ENCODE measurements at regions not wholly inside any gene's neighbourhood (a gene's known extent, or its start where the extent isn't known, plus 50 kb on each side); places are given as distances from the start of the nearest gene placed in this dataset.

GRCh38 chr2:149825473-149825872, 237.9 kb upstream of the MMADHC start:
- Histone ChIP-seq H3K27me3 (ENCODE audit: control insufficient read depth, insufficient read depth, low read length) (no peaks in the 10 kb centered on the region), H3K36me3 (ENCODE audit: control insufficient read depth, insufficient read depth, low read length) (no peaks in the 10 kb centered on the region), H3K9me3 (ENCODE audit: control insufficient read depth in 2 of 2, low read length in 2 of 2) (no peaks in the 10 kb centered on the region), H3K4me1 (ENCODE audit: control insufficient read depth, insufficient read depth, low read length, poor library complexity, severe bottlenecking) (no peaks in the 10 kb centered on the region), H3K27ac (ENCODE audit: insufficient read depth, low read length, poor library complexity, severe bottlenecking) (no peak overlapping the region), H3K4me3 (ENCODE audit: low read depth, low read length) (no peak overlapping the region)
- ATAC-seq (ENCODE audit: low read depth in 2 of 2), result no peak
- no peak for DNase-seq
- Mint-ChIP-seq H3K27me3 (no peaks in the 10 kb centered on the region), H3K4me3 (no peak overlapping the region), H3K36me3 (no peaks in the 10 kb centered on the region), H3K9me3 (peaks cover 0 to 6% (median 3%) of the 10 kb centered on the region in 7 donors), H3K4me1 (no peaks in the 10 kb centered on the region), H3K27ac (no peak overlapping the region)

- no peak for DNase-seq
- H3K36me3 Mint-ChIP-seq, result no peaks in the 10 kb centered on the region
- H3K4me1 ChIP-seq (ENCODE audit: control insufficient read depth, insufficient read depth, low read length, poor library complexity, severe bottlenecking), result no peaks in the 10 kb centered on the region
- no peak overlapping the region for H3K27ac Mint-ChIP-seq
- H3K4me3 ChIP-seq (ENCODE audit: low read depth, low read length), result no peak overlapping the region
- no peak overlapping the region for H3K27ac ChIP-seq (ENCODE audit: insufficient read depth, low read length, poor library complexity, severe bottlenecking)
- H3K27me3 ChIP-seq (ENCODE audit: control insufficient read depth, insufficient read depth, low read length), result no peaks in the 10 kb centered on the region
- ATAC-seq (ENCODE audit: low read depth in 2 of 2), result no peak
- no peaks in the 10 kb centered on the region for H3K9me3 ChIP-seq (ENCODE audit: control insufficient read depth in 2 of 2, low read length in 2 of 2)
- no peaks in the 10 kb centered on the region for H3K36me3 ChIP-seq (ENCODE audit: control insufficient read depth, insufficient read depth, low read length)
- H3K9me3 Mint-ChIP-seq, result peaks cover 0 to 4% (median 2%) of the 10 kb centered on the region in 7 donors
- H3K4me3 Mint-ChIP-seq, result no peak overlapping the region
- H3K4me1 Mint-ChIP-seq, result no peaks in the 10 kb centered on the region
- H3K27me3 Mint-ChIP-seq, result no peaks in the 10 kb centered on the region
Observed at GRCh38 chr2:149824136-149824535, 236.6 kb upstream of the MMADHC start.

GRCh38 chr2:149819356-149819957, 231.9 kb upstream of the MMADHC start:
- Histone ChIP-seq H3K36me3 (ENCODE audit: control insufficient read depth, insufficient read depth, low read length) (no peaks in the 10 kb centered on the region), H3K4me3 (ENCODE audit: low read depth, low read length) (no peak overlapping the region), H3K9me3 (ENCODE audit: control insufficient read depth in 2 of 2, low read length in 2 of 2) (no peaks in the 10 kb centered on the region), H3K27ac (ENCODE audit: insufficient read depth, low read length, poor library complexity, severe bottlenecking) (no peak overlapping the region), H3K27me3 (ENCODE audit: control insufficient read depth, insufficient read depth, low read length) (no peaks in the 10 kb centered on the region), H3K4me1 (ENCODE audit: control insufficient read depth, insufficient read depth, low read length, poor library complexity, severe bottlenecking) (no peaks in the 10 kb centered on the region)
- Mint-ChIP-seq H3K4me3 (no peak overlapping the region), H3K9me3 (peaks cover 0 to 3% (median 0%) of the 10 kb centered on the region in 7 donors), H3K4me1 (no peaks in the 10 kb centered on the region), H3K27ac (no peak overlapping the region), H3K36me3 (no peaks in the 10 kb centered on the region), H3K27me3 (no peaks in the 10 kb centered on the region)
- no peak for ATAC-seq (ENCODE audit: low read depth in 2 of 2)
- DNase-seq, result no peak

GRCh38 chr2:149816756-149817551, 229.4 kb upstream of the MMADHC start:
- Histone ChIP-seq H3K27ac (ENCODE audit: insufficient read depth, low read length, poor library complexity, severe bottlenecking) (no peak overlapping the region), H3K27me3 (ENCODE audit: control insufficient read depth, insufficient read depth, low read length) (no peaks in the 10 kb centered on the region), H3K4me3 (ENCODE audit: low read depth, low read length) (no peak overlapping the region), H3K36me3 (ENCODE audit: control insufficient read depth, insufficient read depth, low read length) (no peaks in the 10 kb centered on the region), H3K4me1 (ENCODE audit: control insufficient read depth, insufficient read depth, low read length, poor library complexity, severe bottlenecking) (no peaks in the 10 kb centered on the region), H3K9me3 (ENCODE audit: control insufficient read depth in 2 of 2, low read length in 2 of 2) (no peaks in the 10 kb centered on the region)
- DNase-seq (no peak), ATAC-seq (ENCODE audit: low read depth in 2 of 2) (no peak)
- H3K9me3 Mint-ChIP-seq, result peaks cover 0 to 3% (median under 1%) of the 10 kb centered on the region in 7 donors
- no peak overlapping the region for H3K4me3 Mint-ChIP-seq
- no peaks in the 10 kb centered on the region for H3K4me1 Mint-ChIP-seq
- H3K27ac Mint-ChIP-seq, result no peak overlapping the region
- no peaks in the 10 kb centered on the region for H3K27me3 Mint-ChIP-seq
- H3K36me3 Mint-ChIP-seq, result no peaks in the 10 kb centered on the region

- Histone ChIP-seq H3K9me3 (ENCODE audit: control insufficient read depth in 2 of 2, low read length in 2 of 2) (no peaks in the 10 kb centered on the region), H3K4me1 (ENCODE audit: control insufficient read depth, insufficient read depth, low read length, poor library complexity, severe bottlenecking) (no peaks in the 10 kb centered on the region), H3K4me3 (ENCODE audit: low read depth, low read length) (no peak overlapping the region), H3K36me3 (ENCODE audit: control insufficient read depth, insufficient read depth, low read length) (no peaks in the 10 kb centered on the region), H3K27me3 (ENCODE audit: control insufficient read depth, insufficient read depth, low read length) (no peaks in the 10 kb centered on the region), H3K27ac (ENCODE audit: insufficient read depth, low read length, poor library complexity, severe bottlenecking) (no peak overlapping the region)
- H3K36me3 Mint-ChIP-seq, result no peaks in the 10 kb centered on the region
- H3K27ac Mint-ChIP-seq, result no peak overlapping the region
- no peak overlapping the region for H3K4me3 Mint-ChIP-seq
- ATAC-seq (ENCODE audit: low read depth in 2 of 2) (no peak), DNase-seq (no peak)
- H3K9me3 Mint-ChIP-seq, result peaks cover 0 to 4% (median 0%) of the 10 kb centered on the region in 7 donors
- H3K4me1 Mint-ChIP-seq, result no peaks in the 10 kb centered on the region
- H3K27me3 Mint-ChIP-seq, result no peaks in the 10 kb centered on the region
Observed at GRCh38 chr2:149815941-149816340, 228.4 kb upstream of the MMADHC start.

- no peaks in the 10 kb centered on the region for H3K27me3 ChIP-seq (ENCODE audit: control insufficient read depth, insufficient read depth, low read length)
- Mint-ChIP-seq H3K4me3 (no peak overlapping the region), H3K27me3 (no peaks in the 10 kb centered on the region), H3K9me3 (peaks cover 0 to 4% (median 0%) of the 10 kb centered on the region in 7 donors), H3K27ac (no peak overlapping the region), H3K4me1 (no peaks in the 10 kb centered on the region), H3K36me3 (no peaks in the 10 kb centered on the region)
- H3K4me1 ChIP-seq (ENCODE audit: control insufficient read depth, insufficient read depth, low read length, poor library complexity, severe bottlenecking), result no peaks in the 10 kb centered on the region
- DNase-seq, result no peak
- H3K27ac ChIP-seq (ENCODE audit: insufficient read depth, low read length, poor library complexity, severe bottlenecking), result no peak overlapping the region
- H3K4me3 ChIP-seq (ENCODE audit: low read depth, low read length), result no peak overlapping the region
- H3K36me3 ChIP-seq (ENCODE audit: control insufficient read depth, insufficient read depth, low read length), result no peaks in the 10 kb centered on the region
- no peak for ATAC-seq (ENCODE audit: low read depth in 2 of 2)
- H3K9me3 ChIP-seq (ENCODE audit: control insufficient read depth in 2 of 2, low read length in 2 of 2), result no peaks in the 10 kb centered on the region
Observed at GRCh38 chr2:149814901-149815300, 227.3 kb upstream of the MMADHC start.

- ATAC-seq (ENCODE audit: low read depth in 2 of 2), result no peak
- H3K36me3 ChIP-seq (ENCODE audit: control insufficient read depth, insufficient read depth, low read length), result no peaks in the 10 kb centered on the region
- Mint-ChIP-seq H3K27me3 (no peaks in the 10 kb centered on the region), H3K9me3 (peaks cover 0 to 4% (median 3%) of the 10 kb centered on the region in 7 donors), H3K27ac (no peak overlapping the region), H3K36me3 (no peaks in the 10 kb centered on the region), H3K4me1 (no peaks in the 10 kb centered on the region), H3K4me3 (no peak overlapping the region)
- no peak for DNase-seq
- no peaks in the 10 kb centered on the region for H3K4me1 ChIP-seq (ENCODE audit: control insufficient read depth, insufficient read depth, low read length, poor library complexity, severe bottlenecking)
- no peaks in the 10 kb centered on the region for H3K27me3 ChIP-seq (ENCODE audit: control insufficient read depth, insufficient read depth, low read length)
- H3K9me3 ChIP-seq (ENCODE audit: control insufficient read depth in 2 of 2, low read length in 2 of 2), result no peaks in the 10 kb centered on the region
- no peak overlapping the region for H3K4me3 ChIP-seq (ENCODE audit: low read depth, low read length)
- H3K27ac ChIP-seq (ENCODE audit: insufficient read depth, low read length, poor library complexity, severe bottlenecking), result no peak overlapping the region
Observed at GRCh38 chr2:149814049-149814448, 226.5 kb upstream of the MMADHC start.

- ATAC-seq (ENCODE audit: low read depth in 2 of 2) (no peak), DNase-seq (no peak)
- no peak overlapping the region for H3K4me3 ChIP-seq (ENCODE audit: low read depth, low read length)
- no peaks in the 10 kb centered on the region for H3K4me1 ChIP-seq (ENCODE audit: control insufficient read depth, insufficient read depth, low read length, poor library complexity, severe bottlenecking)
- Mint-ChIP-seq H3K36me3 (no peaks in the 10 kb centered on the region), H3K4me1 (no peaks in the 10 kb centered on the region), H3K27ac (no peak overlapping the region), H3K9me3 (peaks cover 0 to 6% (median 3%) of the 10 kb centered on the region in 7 donors), H3K4me3 (no peak overlapping the region), H3K27me3 (no peaks in the 10 kb centered on the region)
- H3K27ac ChIP-seq (ENCODE audit: insufficient read depth, low read length, poor library complexity, severe bottlenecking), result no peak overlapping the region
- no peaks in the 10 kb centered on the region for H3K27me3 ChIP-seq (ENCODE audit: control insufficient read depth, insufficient read depth, low read length)
- H3K9me3 ChIP-seq (ENCODE audit: control insufficient read depth in 2 of 2, low read length in 2 of 2), result no peaks in the 10 kb centered on the region
- H3K36me3 ChIP-seq (ENCODE audit: control insufficient read depth, insufficient read depth, low read length), result no peaks in the 10 kb centered on the region
Observed at GRCh38 chr2:149808556-149808955, 221.0 kb upstream of the MMADHC start.
